NCI-H510A treated with DMSO at 0.1 percent for 48 hours (cell line): ENCODE measurements at regions not wholly inside any gene's neighbourhood (a gene's known extent, or its start where the extent isn't known, plus 50 kb on each side); places are given as distances from the start of the nearest gene placed in this dataset.
"Not testable (repeated sequence)": the region's sequence is repeated elsewhere in the genome, so short reads cannot be mapped to it uniquely, and the experiment has no call there.

Experiments
- DNase-seq: peaks from one replicate; lab custom pipeline; 2025; lab: John Stamatoyannopoulos, UW

- no peak for DNase-seq
These were observed 325.0 kb upstream of the LUZP2 start for GRCh38 chr11:24171869-24172268.

GRCh38 chr11:24181395-24182047, 315.3 kb upstream of the LUZP2 start:
- DNase-seq, result no peak

- DNase-seq, result not testable (repeated sequence)
These were observed 311.3 kb upstream of the LUZP2 start for GRCh38 chr11:24185535-24185934.

DNA sequence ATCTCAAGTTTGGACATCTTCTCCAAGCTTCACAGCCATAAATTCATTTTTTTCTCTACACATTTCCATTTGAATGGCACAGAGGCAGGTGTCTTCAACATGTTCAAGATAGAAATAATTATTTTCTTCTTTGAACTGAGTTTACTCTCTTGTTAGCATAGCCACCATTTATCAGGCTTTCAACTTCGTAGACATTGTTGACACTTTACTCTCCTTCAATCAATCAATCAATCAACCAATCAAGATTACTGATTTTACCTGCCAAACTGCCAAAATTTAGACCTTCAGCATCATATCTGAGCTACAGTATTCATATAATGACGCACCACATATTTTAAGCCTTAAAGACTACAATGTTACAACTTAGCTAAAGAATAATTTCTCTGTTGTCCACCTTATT, 300.1 kb upstream of the LUZP2 start:
- DNase-seq, result no peak

DNA sequence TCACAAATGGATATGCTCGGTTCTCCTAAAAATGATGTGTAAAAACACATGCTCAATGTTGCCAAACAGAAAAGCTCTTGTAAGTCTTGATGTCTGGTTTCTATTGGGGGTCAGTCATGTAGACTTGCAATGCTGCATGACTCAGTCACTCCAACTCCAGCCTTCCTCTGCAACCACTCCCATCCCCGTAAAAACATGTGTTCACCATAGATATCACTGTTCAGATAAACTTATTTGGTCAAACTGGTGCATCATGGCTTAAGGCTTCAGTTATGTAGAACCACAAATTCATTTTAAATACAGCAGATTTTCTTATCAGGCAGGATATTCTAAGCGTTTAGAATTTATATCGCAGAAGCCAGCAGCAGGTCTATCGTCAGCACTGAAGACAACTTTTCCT, 298.4 kb upstream of the LUZP2 start:
- DNase-seq, result no peak

- no peak for DNase-seq
These were observed 297.4 kb upstream of the LUZP2 start for GRCh38 chr11:24199461-24199860.

DNA sequence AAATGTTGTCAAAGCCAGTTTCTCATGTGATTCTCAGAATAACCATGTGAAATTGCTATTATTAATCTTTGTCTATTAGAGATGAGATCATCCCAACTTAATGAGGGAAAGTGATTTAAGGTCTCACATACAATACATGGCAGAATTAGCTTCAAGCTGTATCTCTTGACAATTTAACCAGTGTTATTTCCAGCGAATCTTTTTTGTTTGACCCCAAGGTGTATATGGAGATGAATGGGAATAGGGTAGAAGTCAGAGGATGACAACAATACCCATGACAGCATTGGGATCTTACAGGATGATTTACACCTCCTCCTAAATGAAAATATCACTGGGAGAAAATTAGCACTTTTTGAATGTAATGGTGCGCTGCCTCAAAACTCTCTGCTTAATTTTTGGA, 290.8 kb upstream of the LUZP2 start:
- DNase-seq, result no peak

DNA sequence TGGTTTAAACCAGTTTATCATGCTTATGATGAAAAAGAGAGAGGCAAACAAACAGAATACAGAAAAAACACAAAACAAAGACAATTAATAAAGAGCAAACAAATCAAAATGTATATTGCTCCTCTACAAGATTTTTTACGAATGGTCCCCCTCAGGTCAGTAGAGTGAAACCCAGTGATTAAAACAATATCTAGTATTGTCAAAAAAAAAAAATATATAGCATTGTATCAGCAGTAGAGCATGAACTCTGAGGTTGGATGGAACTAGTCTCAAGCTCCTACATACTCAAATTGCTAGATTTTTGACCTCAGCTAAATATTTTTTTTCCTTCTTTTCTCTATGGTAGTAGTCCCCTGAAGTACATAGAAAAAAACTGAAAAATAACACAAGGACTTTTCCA, 290.3 kb upstream of the LUZP2 start:
- DNase-seq, result no peak

DNA sequence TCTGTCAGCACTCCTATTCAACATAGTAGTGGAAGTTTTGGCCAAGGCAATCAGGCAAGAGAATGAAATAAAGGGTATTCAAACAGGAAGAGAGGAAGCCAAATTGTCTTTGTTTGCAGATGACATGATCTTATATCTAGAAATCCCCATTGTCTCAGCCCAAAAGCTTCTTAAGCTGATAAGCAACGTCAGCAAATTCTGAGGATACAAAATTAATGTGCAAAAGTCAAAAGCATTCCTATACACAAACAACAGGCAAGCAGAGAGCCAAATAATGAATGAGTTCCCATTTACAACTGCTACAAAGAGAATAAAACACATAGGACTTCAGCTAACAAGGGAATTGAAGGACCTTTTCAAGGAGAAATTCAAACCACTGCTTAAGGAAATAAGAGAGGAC, 280.4 kb upstream of the LUZP2 start:
- no peak for DNase-seq

GRCh38 chr11:24217319-24217718, 279.5 kb upstream of the LUZP2 start:
- not testable (repeated sequence) for DNase-seq

GRCh38 chr11:24225501-24225900, 271.4 kb upstream of the LUZP2 start:
- no peak for DNase-seq

- DNase-seq, result no peak
These were observed 270.2 kb upstream of the LUZP2 start for GRCh38 chr11:24226606-24227005.

GRCh38 chr11:24233041-24233440, 263.8 kb upstream of the LUZP2 start:
- DNase-seq, result no peak

GRCh38 chr11:24234822-24235508, 261.9 kb upstream of the LUZP2 start:
- DNase-seq, result no peak

GRCh38 chr11:24238771-24239645, 257.8 kb upstream of the LUZP2 start:
- no peak for DNase-seq

- no peak for DNase-seq
These were observed 256.9 kb upstream of the LUZP2 start for GRCh38 chr11:24239930-24240329.

DNA sequence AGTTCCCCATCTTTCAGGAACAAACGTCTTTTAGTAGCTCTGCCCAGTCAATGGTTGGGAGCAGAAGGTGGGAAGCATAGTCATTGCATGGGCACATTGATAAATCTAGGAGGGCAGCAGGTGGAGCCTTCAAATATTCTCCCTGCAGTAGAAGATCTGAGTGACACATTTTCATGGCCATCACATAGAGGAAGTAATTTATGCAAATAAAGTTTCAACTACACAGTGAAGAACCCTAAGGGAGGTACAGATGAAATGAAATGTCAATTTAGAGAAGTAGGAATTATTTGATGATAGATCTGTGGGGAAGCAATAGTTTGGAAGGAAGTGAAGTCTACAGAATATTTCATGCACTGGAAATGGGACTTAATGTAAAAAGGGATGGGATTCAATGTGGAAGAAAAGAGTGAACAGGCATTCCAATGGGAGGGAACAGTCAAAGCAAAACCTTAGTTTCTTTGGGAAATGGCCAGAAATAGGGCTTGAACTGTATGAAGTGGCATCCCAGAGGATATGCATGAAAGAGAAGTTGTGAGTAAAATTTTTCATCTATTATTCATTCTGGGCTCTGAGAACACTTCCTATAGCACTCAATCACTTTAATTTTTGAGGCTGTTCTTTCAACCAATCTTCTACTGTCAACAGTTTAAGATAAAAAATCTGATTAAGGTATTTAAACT, 256.2 kb upstream of the LUZP2 start:
- no peak for DNase-seq

- DNase-seq, result no peak
These were observed 250.1 kb upstream of the LUZP2 start for GRCh38 chr11:24246715-24247114.

GRCh38 chr11:24247846-24248245, 249.0 kb upstream of the LUZP2 start:
- DNase-seq, result no peak

DNA sequence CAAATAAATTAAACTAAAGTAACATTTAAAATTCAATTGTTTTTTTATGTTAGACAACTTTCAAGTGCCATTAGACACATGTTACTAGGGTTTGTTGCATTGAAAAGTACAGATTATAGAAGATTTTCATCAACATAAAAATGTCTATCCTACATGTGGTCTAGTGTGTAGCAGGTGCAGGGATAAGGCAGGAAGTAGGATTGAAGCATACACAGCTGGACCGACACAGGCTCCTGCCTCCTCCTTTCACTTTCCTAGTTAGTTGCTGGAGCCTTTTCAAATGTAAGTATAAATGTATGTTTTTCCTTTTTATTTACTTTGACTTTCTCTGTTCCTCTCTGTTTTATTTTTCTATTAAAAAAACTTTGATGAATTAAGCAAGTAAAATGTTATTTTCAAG, 246.9 kb upstream of the LUZP2 start:
- DNase-seq, result no peak

DNA sequence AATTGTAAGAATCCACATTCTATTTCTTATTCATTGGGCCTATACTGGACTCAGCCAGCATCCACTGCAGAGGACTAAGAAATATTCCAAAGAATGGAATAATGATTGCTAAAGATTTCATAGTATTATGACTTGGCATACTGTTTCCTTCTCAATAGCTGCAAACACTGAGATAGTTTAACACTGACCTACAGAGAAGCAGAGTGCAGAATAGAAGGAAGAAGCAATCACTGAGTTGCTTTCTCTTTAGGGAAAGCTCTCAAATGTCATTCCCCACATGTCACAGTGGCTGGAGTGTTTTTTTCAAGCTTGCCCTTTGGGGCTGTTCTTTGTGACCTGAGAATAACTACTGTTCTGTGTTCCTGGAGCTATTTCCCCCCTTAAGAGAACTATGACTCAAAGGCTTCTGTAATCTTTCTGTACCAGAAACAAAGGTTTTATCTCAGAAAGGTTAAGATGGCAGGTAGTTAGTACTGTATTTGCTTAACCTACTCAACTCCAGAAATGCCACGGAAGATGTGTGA, 243.6 kb upstream of the LUZP2 start:
- no peak for DNase-seq

- no peak for DNase-seq
These were observed 232.0 kb upstream of the LUZP2 start for GRCh38 chr11:24264868-24265267.
